G401.6 (cell line): ENCODE measurements at regions not wholly inside any gene's neighbourhood (a gene's known extent, or its start where the extent isn't known, plus 50 kb on each side); places are given as distances from the start of the nearest gene placed in this dataset.
"Not testable (repeated sequence)": the region's sequence is repeated elsewhere in the genome, so short reads cannot be mapped to it uniquely, and the experiment has no call there.

Experiments
- FAIRE-seq: peaks from 2 replicates; lab custom pipeline; 2012; peaks lifted over from hg19 to GRCh38; lab: Jason Lieb, UNC

DNA sequence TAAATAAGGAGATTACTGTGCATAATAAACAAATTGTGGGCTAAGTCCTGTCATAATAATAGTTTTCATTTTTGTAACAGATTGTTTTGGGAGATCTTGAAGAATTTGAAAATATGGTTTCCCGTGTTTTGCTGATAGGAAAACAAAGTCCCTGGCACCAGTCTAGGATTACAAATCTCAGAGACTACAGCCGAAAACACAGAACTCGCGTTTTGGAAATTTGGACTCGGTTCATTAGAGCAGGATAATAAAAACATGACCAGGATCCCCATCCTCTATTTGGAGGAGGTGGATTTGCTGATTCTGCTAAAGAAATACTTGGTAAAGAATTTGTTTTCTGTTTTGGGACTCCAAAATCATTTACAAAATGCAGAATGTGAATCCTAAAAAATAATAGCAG lies 1194.4 kb downstream of the DTWD2 start:
- no peak for FAIRE-seq

DNA sequence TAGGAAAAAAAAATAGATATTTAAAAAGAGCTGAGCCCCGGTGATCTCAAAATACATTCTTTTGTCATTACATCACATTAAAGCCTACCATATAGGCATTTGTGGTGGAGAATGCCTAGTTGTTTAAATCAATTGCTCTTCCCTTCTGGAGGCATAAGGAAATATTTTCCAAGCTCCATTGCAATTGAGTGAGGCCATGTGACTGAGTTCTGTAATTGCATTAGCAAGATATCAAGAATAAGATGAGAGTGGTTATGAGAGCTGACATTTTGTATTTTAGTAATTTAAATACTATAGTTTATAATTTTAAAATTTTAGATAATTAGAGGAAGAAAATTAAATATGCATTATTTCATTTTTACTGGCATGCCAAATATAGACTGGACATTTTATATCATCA lies 1195.9 kb downstream of the DTWD2 start:
- no peak for FAIRE-seq

DNA sequence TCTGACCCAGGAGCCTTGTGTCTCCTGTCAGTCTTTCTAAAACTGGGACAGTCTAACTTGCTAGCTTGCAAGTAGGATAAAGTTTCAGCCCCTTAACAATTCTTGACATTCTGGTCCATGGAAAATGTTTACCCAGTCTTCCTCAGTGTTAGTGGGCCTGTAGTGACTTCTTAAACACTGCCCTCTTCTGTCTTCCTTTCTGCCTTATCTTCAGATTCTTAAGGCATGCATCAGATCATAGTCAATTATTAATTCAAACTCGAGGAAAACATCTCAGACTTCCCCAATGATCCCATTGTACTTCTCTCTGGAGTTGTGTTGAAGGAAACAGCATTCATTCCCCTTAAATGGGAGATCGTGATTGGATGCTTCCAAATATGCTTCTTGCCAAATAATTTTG lies 1199.8 kb downstream of the DTWD2 start:
- no peak for FAIRE-seq

DNA sequence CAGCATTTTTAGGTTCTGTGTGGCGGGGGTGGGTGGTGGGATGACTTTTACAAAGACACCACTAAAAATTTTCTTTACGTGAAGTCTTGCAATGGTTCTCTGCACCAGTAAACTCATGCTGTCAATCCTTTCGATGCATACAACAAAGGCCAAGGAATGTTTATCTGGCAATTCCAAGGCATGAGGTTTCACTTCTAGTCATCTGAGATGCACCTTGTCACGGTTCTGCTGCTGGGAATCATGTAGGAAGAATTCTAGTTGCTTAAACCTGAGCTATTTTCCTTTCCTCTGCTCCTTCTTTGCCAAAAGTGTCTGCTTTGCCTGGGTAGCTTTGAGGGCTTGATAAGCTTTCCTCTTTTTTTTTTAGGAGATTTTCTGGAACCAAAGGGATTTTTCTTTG lies 1204.5 kb upstream of the SEMA6A start:
- no peak for FAIRE-seq

DNA sequence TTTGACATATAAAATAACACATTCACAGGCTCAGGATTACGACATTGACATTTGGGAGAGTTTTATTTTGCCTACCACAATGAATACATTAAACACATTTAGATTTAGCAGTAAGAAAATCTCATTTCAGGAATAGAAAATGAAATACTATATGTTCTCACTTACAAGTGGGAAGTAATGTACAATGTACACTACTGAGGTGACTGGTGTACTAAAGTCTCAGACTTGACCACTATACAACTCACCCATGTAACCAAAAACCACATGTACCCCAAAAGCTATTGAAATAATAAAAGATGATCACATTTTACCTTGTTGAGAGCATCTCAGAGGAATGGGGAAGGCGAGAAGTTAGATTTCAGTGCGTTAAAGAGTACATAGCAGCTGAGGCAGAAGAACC lies 1202.4 kb upstream of the SEMA6A start:
- FAIRE-seq = no peak

DNA sequence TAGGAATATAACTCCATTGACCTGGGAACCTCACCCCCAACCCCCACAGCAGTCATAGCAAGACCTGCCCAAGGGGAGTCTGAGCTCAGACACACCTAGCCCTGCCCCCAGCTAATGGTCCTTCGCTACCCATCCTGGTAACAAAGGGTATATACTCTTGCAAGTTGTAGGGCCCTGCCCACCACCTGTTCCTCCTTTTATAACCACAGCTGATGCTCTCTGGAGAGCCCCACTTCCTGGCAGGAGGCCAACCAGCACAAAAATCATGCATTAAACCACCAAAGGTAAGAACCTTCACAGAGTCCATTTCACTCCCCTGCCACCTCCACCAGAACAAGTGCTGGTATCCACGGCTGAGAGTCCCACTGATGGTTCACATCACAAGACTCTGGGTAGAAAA lies 1195.3 kb upstream of the SEMA6A start:
- FAIRE-seq = no peak

DNA sequence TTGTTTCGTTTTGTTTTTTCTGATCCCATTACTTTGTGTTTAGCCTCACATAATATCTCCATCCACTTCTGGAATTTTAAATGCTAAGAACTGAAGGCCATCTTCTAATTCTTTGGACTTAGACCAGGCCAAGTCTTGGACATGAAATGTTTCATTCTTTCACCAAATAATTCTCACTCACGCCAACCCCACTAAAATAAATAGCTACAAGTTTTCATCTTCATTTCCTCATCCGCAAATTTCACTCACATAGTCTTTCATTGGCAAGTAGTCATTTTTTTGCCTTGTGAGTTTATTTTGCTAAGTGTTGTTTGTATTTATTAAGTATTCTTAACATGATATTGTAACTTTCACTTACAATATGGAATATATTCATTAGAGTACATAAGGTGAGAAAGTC lies 1188.6 kb upstream of the SEMA6A start:
- FAIRE-seq = no peak

DNA sequence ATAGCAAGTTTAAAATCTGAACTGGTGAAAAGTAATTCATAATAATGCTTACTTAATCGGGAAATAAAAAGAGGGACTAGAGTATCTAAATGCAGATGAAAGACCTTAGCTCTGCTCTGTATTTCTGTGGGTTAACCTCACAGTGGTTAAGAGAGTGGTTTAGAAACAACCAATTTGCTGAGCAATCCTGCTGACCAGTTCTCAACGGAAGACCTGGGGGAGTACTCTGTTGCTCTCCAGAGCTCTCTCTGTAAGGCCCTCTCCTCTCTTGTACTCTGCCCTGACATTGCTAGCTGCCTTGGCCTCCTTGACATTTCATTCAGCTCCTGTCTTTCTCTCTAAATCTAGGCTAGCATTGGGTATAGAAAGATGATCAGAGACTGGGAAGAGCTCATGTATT lies 1186.6 kb upstream of the SEMA6A start:
- no peak for FAIRE-seq

DNA sequence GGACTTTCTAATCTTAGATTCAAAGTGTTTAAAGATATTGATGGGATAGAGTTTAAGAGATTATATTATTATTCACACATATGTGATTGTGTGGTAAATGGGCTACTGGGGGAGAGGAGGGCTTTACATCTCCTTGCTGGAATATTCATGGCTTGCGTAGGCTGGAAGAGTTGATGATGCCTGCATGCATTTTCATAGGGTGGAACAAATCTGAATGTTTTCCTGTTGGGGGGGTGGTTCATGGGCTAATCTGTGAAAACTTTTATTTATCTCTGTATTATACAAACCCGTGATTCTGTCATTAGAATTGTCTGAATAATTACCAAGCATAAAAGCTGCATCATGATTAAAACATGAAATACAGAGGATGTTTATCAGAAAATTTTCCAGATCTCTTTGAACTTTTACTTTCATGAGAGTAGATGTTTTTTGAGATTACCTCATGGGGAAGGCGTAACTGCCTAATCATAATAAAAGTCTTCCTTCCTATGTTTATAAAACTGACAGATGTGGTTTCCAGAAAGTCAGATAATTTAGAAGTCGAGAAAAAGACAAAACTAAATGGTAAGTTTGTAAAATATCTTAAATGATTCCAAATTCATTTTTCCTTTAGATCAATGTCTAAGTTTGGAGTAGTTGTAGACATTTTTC lies 1185.4 kb upstream of the SEMA6A start:
- no peak for FAIRE-seq

DNA sequence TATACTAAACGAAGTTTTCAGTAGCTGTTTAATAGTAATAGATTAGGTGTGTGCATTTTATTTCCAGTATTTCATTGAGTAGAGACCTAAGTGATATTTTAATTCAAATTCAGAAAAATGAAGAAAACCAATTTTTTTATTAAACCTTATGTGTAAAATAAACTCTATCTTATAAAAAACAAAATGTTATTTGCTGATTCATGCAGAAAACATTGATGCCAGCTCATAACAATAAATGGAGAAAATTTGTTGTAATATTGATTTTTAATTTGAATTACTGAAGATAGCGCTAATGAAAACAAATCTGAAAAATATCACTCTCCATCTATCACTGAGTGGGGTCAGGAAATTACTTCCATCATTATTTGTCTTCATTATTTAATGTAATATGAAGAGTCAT lies 1177.8 kb upstream of the SEMA6A start:
- FAIRE-seq = no peak

DNA sequence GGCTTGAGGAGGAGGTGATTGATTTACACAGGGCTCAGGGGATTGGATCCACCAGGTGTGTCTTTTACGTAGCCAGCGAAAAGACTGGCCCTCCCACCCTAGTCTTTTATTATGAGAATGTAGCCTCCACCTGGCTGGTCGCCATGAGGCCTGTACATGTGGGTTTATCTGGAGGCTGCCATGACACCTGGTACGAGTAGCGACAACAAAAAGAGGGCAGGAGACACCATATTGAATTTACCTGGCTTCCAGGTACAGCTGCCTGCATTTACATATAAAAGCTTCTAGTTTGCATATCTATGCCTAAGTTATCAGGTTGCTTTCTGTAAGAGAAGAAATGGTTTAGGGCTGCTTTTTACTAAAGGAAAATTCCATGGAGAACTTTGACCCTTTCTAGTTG lies 1173.7 kb upstream of the SEMA6A start:
- no peak for FAIRE-seq

DNA sequence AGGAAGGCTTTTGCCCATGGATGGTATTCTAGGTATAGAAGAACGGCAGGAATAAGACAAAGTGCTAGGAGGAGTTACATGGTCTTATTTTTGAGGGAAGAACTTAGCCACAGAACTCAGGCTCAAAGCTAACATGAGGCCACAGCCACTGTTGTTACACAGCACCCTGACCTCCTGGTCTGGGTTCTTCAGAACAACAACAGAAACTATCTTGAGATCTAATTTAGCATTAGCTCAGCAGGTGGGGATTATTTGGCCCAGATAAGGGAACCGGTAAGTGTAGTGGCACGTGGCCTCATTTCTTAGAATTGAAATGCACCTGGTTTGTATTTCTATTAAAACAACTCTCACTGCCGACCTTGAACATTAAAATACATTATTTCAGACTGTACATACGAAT lies 1168.7 kb upstream of the SEMA6A start:
- no peak for FAIRE-seq

DNA sequence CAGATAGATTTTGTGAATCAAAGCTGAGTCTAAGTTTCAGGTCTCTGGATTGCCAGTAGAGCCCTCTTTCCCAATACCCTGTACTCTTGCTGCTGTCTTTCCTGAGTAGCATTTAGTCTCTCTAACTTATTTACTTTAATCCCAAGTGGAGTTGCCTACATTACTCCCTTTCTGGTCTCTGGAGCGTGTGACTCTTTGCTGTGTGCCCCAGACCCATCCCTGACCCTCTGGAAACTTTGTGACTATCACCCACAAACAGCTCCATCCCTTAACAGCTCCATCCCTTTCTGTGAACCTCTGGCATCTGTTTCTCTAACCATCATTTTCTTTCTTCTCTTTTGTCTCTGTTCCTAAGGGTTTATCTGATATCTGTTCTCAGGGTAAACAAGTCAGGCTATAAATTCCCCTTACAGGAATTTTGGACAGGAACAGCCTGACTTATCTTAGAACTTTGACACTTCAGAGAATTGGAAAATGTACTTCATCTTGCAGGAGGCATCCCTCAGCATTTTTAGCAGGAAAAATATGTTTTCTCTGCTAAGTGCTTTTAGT lies 1167.1 kb upstream of the SEMA6A start:
- FAIRE-seq = no peak

DNA sequence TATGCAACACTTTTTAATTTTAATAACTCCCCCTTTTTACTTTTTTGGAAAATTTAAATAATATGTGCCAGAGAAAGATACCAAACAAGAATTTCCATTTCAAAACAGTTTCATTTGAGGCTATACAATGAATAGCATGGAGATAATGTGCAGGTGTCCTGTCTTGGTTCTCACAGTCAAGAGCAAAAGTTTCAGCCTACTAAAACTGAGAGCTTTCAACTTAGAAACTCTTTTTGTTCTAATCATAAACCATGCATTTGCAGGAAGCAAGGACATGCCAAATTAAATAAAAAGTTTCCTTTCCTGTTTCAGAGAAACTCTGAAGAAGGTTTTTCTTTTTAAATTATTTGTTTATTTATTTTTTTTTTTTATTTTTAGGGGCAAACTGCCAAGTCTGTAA lies 1165.6 kb upstream of the SEMA6A start:
- no peak for FAIRE-seq

DNA sequence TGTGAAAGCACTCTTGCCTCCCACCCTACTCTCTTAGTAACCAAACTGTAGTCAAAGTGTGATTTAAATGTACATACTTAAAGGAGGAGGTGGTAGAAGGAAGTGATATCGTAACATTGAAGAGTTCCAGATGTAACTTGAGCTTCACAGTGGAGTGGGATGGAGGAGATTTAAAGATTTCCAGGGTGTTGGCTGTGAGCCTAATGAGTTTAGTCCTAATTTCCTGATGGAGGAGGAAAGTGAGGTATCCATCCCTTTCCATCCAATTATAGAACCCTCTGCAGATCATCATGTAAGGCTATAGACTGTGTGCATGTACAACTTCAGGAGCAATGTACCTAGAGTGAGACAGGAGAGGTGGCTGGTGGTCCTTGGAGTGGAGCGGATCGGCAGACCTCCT lies 1163.9 kb upstream of the SEMA6A start:
- no peak for FAIRE-seq

DNA sequence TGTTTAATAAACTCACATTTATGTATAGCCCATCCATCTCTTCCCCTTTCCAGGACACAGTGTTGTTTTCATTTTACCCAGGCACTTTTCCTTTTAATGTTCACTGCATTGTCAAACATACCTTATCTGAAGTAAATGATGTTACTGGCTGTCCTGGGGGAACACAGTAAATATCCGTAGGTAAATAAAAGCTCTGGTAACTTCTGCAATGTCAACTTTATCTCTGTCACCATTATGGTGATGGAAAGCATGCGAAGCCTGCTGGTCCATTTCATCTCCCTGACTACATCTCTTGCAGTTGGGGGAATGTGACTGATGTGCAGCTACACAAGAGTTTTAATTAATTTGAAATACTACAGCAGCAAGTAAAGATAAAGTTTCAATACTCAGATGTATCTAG lies 1162.1 kb upstream of the SEMA6A start:
- no peak for FAIRE-seq

DNA sequence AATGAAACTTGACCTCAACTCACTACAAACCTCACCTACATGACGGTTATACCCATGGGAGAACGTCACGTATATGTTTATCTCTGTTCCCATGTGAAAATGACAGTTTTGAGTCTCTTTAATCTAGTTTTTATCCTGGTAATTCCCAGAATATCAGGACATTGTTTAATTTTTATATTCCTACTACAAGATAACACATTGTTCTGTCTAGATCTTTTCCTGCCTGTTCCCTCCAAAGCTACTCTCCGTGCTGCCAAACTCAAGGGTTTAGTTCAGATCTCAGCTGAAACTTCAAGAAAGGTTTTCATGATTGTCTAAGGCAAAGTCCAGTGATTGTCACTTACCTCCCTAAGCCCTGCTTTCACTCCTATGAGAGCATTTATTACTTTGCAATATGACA lies 1159.4 kb upstream of the SEMA6A start:
- no peak for FAIRE-seq

DNA sequence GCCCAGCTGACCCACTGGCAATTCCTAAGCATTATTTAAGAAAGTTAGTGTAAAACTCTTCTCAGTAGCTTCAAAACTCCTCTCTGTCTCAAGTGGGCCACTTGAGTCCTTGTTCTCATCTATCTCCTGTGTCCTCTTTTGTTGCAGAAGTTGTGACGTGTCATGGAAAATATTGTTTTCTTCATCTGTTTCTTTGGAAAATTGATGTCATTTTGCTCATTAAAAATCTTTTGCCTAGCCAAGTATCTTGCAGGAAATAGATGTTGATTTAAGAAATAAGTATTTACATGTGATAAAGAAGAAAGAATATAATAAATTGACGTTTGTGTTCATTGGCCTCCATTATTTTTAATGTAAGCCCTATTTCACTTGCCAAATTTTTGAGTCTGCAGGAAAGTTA lies 1158.4 kb upstream of the SEMA6A start:
- no peak for FAIRE-seq

DNA sequence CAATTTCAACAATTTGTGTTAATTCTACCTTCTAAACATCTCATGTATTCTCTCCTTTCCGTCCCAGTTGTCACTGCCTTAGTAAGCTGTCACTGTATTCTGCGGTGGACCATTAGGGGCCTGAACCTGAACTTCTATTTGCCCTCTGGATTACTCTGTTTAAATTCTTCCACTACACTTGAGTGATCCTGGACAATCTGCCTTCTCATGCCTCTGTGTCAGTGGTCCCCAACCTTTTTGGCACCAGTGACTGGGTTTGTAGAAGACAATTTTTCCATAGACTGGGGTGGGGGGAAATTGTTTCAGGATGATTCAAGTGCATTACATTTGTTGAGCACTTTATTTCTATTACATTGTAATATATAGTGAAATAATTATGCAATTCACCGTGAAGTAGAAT lies 1157.6 kb upstream of the SEMA6A start:
- FAIRE-seq = no peak

DNA sequence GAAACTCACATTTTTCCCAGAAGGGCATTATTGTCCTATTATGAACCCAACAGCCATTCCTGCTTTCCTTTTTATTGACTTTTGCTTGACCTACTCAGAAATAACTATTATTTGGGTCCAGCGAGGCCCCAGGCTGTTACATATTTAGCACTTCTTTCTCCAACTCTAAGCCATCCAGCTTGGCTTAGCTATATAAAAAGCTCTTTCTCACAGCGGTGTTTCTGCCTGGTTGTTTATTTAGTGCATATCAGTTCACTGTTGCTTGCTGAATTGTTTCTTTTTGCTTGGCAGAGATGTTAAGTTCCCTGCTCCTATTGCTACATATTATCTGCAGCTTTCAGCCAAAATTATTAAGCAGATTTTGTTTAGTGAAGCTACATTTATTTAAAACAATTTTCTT lies 1156.8 kb upstream of the SEMA6A start:
- FAIRE-seq = no peak

DNA sequence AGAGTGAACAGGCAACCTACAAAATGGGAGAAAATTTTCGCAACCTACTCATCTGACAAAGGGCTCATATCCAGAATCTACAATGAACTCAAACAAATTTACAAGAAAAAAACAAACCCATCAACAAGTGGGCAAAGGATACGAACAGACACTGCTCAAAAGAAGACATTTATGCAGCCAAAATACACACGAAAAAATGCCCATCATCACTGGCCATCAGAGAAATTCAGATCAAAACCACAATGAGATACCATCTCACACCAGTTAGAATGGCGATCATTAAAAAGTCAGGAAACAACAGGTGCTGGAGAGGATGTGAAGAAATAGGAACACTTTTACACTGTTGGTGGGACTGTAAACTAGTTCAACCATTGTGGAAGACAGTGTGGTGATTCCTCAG lies 1146.2 kb upstream of the SEMA6A start:
- FAIRE-seq = not testable (repeated sequence)

DNA sequence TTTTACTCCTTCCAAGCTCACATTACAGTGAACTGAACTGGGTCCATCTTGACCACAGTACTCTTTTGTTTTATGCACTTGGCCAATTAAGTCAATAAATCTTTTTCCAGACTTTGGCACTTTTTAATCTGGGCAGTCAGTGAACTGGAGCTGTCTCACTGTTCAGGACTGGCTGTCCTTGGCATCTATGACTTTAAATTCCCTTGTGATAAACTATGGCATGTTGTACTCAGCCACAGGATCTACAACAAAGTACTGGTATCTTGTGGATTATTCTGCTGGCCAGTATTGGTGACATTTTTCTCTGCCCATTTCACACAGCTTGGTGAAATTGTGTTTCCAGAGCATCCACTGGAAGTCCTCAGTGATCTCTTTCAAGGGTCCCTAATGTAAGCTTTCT lies 1144.8 kb upstream of the SEMA6A start:
- FAIRE-seq = no peak

DNA sequence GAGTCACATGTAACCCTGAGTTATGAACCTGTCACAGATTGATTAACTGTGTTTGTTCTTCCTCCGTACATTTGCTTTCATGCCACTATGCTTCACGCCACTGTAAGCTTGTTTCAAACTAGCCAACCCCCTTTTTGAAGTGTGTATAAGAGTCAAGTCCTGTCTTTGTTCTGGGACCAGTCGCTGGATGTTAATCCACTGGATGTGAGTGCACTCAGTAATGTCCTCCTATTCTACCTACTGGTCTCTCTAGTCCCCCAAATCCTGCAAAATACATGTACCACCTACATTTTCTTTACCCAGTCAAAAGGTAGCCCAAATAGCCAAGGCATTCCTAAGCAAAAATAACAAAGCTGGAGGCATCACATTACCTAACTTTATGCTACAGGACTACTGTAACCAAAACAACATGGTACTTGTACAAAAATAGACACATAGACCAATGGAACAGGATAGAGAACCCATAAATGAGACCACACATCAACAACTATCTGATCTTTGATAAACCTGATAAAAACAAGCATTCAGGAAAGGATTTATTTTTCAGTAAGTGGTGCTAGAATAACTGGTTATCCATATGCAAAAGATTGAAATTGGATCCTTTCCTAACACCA lies 1139.1 kb upstream of the SEMA6A start:
- no peak for FAIRE-seq

DNA sequence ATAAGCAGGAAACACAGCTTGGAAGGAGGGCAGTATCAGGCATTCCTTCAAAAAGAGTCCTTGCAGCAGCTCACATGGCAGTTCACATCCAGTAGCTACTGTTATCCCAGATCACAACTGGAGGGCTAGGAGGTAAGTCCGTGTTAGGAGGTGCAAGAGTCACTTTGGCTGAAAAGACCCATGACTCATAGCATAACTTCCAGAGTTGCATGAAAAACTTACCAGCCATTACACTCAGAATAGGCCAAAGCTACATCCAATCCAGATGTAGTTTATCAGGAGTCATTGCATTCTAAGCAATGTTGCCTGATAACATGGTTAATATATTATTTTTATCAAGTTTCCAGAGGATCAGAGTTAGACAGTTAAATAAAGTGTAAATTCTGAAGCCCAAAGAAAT lies 1126.4 kb upstream of the SEMA6A start:
- no peak for FAIRE-seq
